D721Med (cell line): ENCODE measurements at regions not wholly inside any gene's neighbourhood (a gene's known extent, or its start where the extent isn't known, plus 50 kb on each side); places are given as distances from the start of the nearest gene placed in this dataset.
"Not testable (repeated sequence)": the region's sequence is repeated elsewhere in the genome, so short reads cannot be mapped to it uniquely, and the experiment has no call there.

Experiments used
- DNase-seq: peaks from one replicate; pipeline ENCODE4 v3.0.0; 2011; ENCODE audit warnings: low spot score; ENCODE audit not compliant: insufficient read length
- FAIRE-seq: peaks from 2 replicates; lab custom pipeline; 2011; peaks lifted over from hg19 to GRCh38; lab: Jason Lieb, UNC
- TF ChIP-seq, protein P1 (sequence below): IDR thresholded peaks from 2 replicates; pipeline ENCODE4 v1.5.1; 2012; ENCODE audit warnings: mild to moderate bottlenecking, control low read depth; ENCODE audit not compliant: insufficient read depth; ENCODE audit errors: missing control alignments

DNA sequence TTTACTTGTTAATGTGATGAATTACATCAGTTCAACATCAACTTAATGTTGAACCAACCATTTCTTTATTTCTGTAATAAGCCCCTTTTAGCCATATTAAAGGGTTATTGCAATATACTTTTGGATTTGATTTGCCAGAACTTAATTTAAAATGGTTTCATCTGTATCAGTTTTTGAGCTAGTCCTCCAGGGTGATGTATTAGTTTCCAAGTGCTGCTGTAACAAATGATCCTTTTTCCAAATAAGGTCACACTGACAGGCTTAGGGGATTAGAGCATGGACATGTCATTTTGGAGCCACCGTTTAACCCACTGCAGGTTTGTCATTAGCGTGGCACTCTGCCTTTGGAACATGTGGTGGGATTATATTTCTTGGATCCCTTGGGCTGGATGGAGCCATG, 244.8 kb upstream of the PLPP4 start:
- DNase-seq (no peak), FAIRE-seq (no peak)
- TF ChIP-seq, protein P1, sequence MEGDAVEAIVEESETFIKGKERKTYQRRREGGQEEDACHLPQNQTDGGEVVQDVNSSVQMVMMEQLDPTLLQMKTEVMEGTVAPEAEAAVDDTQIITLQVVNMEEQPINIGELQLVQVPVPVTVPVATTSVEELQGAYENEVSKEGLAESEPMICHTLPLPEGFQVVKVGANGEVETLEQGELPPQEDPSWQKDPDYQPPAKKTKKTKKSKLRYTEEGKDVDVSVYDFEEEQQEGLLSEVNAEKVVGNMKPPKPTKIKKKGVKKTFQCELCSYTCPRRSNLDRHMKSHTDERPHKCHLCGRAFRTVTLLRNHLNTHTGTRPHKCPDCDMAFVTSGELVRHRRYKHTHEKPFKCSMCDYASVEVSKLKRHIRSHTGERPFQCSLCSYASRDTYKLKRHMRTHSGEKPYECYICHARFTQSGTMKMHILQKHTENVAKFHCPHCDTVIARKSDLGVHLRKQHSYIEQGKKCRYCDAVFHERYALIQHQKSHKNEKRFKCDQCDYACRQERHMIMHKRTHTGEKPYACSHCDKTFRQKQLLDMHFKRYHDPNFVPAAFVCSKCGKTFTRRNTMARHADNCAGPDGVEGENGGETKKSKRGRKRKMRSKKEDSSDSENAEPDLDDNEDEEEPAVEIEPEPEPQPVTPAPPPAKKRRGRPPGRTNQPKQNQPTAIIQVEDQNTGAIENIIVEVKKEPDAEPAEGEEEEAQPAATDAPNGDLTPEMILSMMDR, result no peak

DNA sequence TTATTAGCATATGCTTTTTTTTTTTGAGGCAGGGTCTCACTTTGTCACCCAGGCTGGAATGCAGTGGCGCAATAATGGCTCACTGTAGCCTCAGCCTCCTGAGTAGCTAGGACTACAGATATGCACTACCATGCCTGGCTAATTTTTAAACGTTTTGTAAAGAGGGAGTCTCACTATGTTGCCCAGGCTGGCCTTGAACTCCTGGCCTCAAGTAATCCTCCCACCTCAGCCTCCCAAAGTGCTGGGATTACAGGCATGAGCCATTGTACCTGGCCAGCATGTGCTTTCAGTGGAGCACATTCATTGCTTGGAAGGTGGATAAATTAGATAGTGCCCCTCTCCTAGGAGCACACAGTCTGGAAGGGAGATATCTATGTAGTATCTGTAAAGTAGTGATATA, 243.7 kb upstream of the PLPP4 start:
- DNase-seq, FAIRE-seq: not testable (repeated sequence)

DNA sequence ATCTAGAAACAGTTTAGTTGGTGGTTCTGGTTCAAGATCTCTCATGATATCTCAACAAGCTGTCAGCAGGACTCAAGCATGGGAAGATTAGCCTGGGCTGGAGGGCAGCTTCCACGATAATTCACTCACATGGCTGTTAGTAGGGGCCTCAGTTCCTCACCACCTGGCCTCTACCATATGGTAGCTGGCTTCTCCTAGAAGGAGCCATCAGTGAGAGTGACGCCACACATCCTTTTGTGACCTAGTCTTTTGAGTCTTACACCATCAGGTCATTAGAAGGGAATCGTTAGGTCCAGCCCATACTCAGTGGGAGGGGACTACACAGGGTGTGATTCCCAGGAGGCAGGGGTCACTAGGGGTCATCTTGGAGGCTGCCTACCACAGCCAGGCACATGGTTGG, 239.3 kb upstream of the PLPP4 start:
- no peak for DNase-seq
- TF ChIP-seq, protein P1, result no peak
- no peak for FAIRE-seq

DNA sequence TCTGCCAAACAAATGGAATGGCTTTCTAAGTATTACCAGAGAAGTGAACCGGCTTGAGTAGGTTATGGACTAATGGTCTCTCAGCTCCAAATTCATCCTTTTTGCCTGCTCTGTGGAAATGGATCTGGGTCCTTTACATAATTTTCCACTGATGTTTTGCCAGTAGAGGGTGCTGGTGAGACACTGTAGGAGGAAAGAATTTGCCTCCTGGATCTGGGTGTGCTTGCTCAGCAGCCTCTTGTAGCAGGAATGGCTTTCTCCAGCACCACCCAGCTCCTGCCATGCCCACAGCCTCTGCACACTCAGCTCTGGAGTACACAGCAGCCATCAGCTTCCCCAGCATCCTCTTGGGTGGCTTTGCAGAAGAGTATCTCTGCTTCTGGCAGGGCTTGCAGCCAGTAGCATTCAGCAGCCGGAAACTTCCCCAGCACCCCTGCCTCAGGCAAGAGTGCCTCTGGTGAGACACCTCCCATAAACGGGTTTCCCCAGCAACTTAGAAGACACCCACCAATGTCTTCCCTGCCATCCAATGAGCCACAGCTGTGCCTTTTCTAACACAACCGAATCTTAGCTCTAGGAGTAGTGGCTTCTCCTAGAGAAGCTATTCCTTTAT, 235.0 kb upstream of the PLPP4 start:
- DNase-seq (no peak), FAIRE-seq (no peak)
- TF ChIP-seq, protein P1, result peak; percentile 81

DNA sequence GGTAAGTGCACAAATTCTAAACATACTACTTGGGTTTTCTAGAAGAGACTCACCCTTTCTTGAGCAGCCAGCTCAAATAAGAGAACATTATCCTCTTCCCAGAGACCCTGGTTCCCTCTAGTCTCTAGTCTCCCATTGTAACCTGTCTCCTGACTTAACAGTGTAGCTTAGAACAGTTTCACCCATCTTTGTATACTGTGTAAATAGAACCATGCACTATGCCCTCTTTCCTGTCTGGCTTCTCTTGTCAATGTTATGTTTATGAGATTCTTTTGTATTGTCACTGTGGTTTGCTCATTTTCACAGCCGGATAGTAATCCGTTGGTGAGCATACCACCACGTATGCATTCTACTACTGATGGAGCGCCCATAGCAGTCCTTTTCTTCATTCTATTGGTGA, 227.4 kb upstream of the PLPP4 start:
- FAIRE-seq (no peak), DNase-seq (no peak)
- TF ChIP-seq, protein P1, result no peak

DNA sequence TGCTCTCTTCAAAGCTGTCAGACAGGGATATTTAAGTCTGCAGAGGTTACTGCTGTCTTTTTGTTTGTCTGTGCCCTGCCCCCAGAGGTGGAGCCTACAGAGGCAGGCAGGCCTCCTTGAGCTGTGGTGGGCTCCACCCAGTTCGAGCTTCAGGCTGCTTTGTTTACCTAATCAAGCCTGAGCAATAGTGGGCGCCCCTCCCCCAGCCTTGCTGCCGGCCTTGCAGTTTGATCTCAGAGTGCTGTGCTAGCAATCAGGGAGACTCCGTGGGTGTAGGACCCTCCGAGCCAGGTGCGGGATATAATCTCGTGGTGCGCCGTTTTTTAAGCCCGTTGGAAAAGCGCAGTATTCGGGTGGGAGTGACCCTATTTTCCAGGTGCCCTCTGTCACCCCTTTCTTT, 217.3 kb upstream of the PLPP4 start:
- FAIRE-seq, DNase-seq: not testable (repeated sequence)

DNA sequence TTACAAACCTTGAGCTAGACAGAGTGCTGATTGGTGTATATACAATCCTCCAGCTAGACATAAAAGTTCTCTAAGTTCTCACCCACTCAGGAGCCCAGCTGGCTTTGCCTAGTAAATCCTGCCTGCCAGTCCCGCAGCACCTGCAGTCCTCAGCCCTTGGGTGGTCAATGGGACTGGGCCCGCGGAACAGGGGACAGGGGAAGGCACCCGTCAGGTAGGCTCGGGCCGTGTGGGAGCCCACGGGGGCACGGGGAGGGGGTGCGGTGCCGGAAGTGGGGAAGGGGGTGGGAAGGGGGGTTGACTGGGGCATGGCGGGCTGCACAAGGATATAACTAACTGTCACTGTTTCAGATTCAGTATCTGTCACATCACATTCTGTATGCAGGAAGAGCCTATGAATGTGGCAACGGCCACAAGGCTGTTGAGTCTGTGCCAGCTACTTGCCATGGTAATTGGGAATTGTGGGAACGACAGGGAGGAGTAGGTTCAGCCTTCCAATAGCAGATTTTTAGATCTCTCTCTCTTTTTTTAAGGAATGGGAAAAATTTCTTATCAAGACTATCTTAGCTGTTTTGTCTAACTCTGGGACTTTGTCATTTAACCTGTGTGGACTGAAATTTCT, 205.1 kb upstream of the PLPP4 start:
- TF ChIP-seq, protein P1, result no peak
- FAIRE-seq (no peak), DNase-seq (no peak)

DNA sequence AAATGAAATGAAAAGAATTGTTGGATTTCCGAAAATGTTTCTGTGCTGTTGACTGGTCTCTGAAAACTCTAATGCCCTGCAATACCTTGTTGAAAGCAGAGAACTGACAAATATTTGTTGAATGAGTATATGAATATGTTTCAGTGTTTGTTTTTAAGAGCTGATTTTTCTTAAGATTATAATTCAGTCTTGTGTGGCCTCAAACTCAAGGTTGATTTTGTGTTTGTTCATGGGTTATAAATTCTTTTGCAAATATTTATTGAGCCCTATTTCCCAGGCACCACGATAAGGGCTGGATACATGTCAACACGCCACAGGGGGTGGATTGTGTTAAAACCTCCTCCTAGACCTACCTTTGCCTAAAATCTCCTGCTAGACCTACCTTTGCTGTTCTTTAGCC, 203.9 kb upstream of the PLPP4 start:
- no peak for FAIRE-seq

More for the DNA sequence above, 203.9 kb upstream of the PLPP4 start:
- DNase-seq, result no peak
- TF ChIP-seq, protein P1, result no peak
